ENCODE measurements at regions not wholly inside any gene's neighbourhood (a gene's known extent, or its start where the extent isn't known, plus 50 kb on each side); places are given as distances from the start of the nearest gene placed in this dataset.

GRCh38 chr4:116881077-116881476 lies 204.3 kb downstream of the TRAM1L1 start:
- no peak for TF ChIP-seq EP300 (IDR thresholded peaks at IDR 0.05)
- TF ChIP-seq, protein P1, sequence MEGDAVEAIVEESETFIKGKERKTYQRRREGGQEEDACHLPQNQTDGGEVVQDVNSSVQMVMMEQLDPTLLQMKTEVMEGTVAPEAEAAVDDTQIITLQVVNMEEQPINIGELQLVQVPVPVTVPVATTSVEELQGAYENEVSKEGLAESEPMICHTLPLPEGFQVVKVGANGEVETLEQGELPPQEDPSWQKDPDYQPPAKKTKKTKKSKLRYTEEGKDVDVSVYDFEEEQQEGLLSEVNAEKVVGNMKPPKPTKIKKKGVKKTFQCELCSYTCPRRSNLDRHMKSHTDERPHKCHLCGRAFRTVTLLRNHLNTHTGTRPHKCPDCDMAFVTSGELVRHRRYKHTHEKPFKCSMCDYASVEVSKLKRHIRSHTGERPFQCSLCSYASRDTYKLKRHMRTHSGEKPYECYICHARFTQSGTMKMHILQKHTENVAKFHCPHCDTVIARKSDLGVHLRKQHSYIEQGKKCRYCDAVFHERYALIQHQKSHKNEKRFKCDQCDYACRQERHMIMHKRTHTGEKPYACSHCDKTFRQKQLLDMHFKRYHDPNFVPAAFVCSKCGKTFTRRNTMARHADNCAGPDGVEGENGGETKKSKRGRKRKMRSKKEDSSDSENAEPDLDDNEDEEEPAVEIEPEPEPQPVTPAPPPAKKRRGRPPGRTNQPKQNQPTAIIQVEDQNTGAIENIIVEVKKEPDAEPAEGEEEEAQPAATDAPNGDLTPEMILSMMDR (IDR thresholded peaks at IDR 0.05): no peak
- TF ChIP-seq POLR2AphosphoS5 (IDR thresholded peaks at IDR 0.05): no peak
- no peak for TF ChIP-seq POLR2A (IDR thresholded peaks at IDR 0.05; ENCODE audit: low read depth)

All from esophagus muscularis mucosa (tissue), 4 donors.